Right hindlimb (tissue), 1 donor: ENCODE measurements at regions not wholly inside any gene's neighbourhood (a gene's known extent, or its start where the extent isn't known, plus 50 kb on each side); places are given as distances from the start of the nearest gene placed in this dataset.

Experiments
- DNase-seq: peaks from one replicate; pipeline ENCODE4 v3.0.0-alpha.2; 2018

DNA sequence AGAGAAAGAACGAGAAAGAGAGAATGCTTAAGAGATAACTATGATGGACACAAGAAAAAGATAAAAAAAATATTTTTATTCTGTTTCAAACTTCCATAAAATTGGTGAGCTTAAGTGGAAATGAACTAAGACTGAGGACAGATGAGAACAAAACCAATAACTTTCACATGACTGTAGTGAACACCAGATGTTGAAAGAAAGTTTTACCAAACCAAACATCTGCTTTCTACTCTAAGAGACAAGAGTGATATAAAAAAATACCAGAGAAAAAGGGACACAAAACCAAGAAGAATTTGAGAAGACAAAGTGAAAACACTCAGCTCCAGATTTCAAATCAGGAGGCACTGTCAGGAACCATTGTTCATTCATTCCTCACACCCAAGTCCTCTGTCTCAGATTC, 147.9 kb downstream of the IMPG2 start:
- no peak for DNase-seq

DNA sequence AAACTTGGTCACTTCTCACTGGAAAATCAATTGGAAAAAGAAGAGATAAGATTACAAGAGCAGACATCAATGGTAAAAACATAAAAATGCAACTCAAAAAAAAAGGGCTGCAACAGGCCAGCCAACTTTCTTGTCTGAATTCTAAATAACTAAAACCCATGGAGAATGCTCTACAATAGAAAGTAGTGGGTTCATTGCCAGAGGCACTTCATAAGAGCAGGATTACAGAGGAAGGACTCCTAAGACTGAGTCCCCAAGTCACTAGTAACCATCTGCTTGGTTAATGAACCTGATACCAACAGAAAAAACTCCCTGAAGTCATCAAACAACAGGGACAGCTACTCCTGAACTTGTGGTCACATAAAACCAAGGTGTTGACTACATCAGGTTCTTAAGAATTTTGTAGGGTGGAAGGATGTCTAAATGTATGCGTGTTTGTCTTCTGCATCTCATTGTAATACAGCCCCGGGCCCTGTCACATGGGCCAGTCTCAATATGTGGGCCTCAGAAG, 148.6 kb downstream of the IMPG2 start:
- DNase-seq, result no peak

DNA sequence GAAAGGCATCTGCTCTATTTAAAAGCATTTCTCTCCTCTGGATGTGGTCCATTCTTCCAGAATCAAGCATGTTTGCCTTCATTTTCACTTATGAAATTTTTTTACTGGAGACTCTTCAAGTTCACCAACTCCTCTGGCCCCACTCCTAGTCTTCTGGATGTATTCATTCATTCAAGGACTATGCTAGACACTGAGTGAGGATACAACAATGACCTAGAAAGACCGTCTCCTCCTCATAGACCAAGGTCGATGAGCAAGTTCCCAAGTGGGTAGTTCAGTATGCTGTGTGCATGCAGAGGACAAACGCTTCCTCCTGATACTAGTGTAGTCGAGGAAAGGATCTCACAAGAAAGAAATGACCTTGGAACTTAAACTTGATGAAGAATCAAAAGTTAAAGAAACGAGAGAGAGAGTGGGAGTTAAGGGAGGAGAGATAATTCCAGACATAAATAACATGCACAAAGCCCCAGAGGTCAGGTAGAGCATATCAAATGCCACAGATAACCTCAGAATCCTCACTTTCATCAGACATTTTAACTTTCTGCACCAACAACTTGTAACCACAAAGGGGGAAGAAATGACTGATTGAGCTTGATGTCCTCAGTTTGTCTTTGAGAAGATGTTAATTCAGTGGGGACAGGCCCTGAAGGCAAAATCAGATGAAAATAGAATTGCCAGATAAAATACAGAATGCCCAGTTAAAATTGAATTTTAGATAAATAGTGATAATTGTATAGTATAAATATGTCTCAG, 149.4 kb downstream of the IMPG2 start:
- no peak for DNase-seq

DNA sequence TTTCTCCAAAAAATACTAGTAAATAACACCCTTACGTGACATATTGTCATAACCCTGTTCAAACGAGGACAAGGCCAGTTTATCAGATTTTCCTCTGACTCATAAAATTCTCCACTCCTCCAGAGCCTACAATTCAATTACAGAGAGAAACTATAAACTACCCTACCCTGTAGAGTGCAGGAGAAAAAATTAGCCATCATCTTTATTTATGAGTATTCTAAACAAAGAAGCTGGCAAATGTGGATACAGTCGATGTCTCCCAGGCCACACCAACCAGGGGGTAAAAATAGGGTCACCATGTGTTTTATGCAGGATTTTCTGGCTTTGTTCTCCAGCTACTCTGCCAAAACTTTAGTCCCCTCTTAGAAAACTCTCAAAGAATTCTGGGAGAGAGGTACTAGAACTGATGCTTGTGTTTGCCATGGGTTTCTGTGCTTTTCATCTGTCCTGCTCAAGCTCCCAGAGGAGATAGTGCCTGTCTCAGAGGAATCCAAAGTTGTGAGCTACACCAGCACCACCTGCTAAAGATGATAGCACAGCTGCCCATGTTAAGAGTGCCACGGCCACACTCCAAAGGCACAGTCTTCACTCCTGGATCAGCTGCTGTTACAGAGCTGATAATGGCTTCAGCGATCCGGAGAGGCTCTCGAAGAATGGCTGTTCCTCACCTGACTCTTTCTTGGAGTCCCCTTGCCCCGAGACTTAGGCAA, 150.2 kb downstream of the IMPG2 start:
- no peak for DNase-seq

DNA sequence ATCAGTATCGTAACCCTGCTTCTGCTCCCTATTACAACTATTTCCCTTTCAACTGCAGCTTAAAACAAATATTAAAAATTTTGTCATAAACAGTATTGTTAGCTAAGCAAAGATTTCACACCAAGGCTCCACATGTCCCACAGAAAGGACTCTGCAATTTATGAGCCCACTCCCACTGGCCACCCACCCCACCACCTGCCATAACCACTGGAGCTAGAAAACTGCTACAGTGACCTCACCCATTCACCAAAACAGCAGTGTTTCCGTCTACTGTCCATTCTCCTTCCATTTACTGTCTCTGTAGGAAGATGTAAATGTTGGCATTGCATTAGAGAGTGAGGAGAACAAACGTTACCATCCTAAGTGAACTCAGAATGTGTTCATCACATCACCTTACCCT, 150.9 kb downstream of the IMPG2 start:
- no peak for DNase-seq

DNA sequence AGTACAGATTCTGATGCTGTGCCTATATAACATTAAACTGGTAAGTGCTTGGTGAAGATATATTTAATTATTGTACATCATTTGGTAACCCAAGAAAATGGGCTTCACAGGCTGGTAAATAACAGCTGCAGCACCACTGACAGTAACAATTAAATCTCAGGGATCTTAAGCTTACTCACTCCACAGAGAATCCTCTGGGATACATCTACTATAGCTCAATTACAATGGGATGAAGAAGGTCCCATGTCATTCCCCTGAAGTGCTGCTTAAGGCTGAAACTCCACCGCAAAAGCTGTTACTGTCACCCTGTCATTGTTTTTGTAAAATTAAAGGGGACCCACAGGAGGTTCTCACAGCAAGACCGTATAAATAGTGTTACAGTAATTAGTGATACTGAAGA, 153.0 kb downstream of the IMPG2 start:
- DNase-seq, result no peak

DNA sequence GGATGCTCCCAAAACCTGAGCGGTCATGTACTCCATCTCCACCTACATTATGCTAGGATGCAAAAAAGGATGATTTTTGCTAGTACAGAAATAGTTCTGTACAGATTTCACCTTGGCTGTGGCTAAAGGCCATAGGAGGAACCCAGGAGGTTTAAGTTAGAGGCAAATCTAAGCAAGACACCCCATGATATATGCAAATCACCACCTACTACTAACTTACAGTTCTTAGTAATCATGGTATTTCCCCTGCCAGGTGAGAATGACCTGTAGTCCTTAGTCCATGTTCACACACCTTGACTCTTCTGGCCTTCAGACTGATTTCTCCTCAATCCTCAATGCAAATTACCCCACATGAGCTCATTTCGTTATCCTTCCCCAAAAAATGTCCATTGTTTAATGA, 154.2 kb downstream of the IMPG2 start:
- DNase-seq, result no peak

DNA sequence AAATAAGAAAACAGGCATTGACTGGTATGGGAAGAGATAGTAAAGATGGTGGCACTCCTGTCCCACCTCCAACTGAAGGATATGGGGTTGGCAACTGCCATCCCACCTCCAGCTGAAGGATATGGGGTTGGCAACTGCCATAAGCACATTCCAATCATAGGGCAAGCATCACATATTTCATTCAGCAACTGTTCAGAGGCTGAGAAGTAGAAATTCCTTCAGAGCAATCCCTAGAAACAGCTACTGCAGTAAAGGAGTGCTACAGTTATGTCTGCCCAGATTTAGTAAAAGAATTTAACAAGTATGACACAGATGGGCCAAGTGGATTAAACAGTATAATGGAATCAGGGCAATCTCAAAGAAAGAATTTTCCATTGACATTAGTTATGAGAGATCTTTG, 156.8 kb downstream of the IMPG2 start:
- no peak for DNase-seq

DNA sequence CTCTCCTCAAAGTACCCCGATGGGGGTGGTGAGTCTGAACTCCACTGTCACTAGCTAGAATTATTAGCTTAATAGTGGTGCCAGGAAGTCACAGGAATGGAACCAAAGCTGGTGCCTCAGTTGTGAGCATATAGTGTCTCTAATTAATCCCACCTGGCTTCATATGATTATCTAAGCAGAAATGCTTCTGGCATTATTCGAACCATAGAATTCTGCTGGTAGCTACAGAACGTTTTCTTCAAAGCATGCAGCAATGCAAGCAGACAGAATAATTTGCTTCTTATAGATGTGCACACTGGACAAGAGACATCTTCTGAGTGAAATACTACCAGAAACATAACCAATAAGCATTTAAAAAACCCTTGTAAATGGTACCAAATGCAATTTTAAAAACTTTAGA, 160.9 kb downstream of the IMPG2 start:
- no peak for DNase-seq

DNA sequence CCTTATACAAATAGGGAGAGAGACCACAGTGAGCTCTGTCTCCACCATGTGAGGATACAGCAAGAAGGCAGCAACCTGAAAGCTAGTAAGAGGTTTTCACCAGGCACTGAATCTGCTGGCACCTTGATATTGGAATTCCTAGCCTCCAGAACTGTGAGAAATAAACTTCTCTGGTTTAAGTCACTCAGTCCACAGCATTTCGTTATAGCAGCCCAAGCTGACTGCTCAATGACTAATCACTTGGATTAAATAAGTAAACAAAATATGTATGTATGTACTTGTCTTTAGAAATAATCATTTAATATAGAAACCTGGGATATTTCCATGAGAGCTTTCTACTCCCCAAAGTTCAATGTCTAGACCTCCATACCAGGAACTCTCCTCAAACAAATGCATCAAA, 162.0 kb downstream of the IMPG2 start:
- no peak for DNase-seq

DNA sequence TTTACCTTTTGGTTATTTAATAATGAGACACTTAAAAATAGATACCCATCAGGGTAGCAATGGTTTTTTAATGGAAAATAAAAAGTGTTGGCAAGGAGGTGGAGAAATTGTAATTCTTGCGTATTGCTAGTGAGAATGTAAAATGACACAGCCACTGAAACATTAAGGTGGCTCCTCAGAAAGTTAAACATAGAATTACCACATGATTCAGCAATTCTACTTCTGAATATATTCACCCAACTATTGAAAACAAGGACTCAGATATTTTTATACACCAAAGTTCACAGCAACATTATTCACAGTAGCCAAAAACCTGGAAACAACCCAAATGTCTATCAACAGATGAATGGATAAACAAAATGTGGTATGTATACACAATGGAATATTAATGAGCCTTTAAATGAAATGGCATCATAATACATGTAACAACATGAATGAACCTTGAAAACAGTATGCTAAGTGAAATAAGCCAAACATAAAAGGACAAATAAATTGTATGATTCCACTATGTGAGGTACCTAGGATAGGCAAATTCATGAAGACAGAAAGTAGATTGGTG, 163.5 kb downstream of the IMPG2 start:
- no peak for DNase-seq

DNA sequence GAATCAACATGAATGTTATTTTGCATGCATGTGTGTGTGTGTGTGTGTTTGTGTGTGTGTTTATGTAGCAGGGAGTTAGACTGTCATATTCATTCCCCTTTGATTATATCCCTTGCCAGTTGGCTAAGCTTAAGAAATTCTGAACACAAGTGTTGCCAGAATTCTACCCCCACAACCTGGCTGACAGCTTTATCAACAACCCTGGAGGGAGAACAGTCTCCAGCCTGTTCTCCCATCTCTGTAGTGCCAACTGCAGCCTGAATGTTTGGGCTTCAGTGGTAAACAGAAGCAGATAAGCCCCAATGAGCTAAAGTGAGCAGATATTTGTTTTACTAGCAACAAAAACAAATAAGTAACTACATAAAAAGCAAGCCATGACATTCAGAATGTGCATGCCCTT, 162.6 kb upstream of the ABI3BP start:
- no peak for DNase-seq

DNA sequence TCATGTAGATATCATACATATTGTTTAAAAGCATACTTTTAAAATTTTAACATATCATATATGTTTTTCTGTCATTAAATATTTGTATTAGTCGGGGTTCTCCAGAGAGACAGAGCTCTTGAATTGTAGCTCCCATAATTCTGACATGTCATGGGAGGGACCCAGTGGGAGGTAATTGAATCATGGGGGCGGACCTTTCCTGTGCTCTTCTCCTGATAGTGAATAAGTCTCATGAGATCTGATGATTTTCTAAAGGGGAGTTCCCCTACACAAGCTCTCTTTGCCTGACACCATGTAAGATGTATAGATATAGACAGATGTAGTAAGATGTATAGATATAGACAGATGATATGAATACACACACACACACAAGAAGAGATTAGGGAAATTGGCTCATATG, 161.2 kb upstream of the ABI3BP start:
- DNase-seq, result no peak

DNA sequence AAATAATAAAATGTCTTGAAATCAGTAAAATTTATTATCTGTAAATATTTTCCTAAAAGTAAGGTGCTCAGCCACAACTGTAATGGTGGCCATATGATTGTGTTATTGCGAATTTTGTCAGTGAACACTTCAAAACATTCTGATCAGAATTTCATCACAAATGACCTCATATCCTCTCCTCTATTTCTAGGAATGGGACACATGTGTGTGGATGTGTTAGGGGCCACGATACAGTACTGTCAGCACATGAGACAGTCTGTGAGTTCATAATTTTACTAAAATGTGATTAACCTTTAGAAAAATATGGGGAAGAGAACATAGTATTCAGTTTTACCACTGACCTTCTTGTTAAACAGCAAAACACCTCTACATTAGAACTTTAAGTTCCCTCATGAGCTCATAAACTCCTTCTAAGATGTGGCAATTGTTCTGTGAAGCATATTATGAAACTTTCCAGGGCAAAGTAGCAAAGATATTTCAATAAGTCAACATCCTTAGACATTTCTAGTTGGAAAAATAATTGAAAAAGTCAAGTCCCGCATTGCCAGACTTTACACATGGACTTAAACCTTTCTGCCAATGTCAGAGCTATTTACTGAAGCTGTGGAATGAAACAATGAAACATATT, 158.2 kb upstream of the ABI3BP start:
- no peak for DNase-seq

DNA sequence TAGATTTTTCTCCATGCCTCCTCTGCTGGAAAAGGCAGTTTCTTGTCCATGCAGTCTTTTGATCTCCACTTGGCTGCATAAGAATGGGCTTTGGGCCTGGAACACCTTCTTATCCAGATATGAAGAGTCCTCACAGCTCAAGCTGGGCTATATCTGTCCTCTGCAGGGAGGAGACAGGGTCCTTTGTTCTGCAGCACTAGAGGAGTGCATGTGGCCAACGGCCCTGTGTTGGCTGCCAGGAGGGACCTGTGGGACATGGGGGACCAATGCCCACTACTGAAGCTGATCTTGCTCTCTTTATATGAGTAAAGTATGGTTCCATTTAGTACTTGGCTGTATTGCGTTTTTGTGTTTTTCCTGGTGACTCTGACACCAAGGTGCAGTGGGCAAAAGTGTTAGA, 157.3 kb upstream of the ABI3BP start:
- no peak for DNase-seq

DNA sequence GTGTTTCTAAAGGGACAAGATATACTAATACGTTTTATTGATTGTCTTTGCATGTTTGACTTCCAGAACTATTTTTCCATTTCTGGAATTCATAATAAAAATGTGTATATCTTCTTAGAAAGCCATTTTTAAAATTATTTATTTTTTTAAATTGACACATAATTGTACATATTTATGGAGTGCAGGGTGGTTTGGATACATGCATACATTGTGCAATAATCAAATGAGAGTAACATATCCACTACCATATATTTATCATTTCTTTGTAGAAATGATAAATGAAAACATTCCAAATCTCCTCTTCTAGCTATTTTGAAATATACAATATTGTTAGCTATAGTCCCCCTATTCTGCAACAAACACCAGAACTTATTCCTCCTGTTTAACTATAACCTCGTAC, 156.5 kb upstream of the ABI3BP start:
- DNase-seq, result no peak

DNA sequence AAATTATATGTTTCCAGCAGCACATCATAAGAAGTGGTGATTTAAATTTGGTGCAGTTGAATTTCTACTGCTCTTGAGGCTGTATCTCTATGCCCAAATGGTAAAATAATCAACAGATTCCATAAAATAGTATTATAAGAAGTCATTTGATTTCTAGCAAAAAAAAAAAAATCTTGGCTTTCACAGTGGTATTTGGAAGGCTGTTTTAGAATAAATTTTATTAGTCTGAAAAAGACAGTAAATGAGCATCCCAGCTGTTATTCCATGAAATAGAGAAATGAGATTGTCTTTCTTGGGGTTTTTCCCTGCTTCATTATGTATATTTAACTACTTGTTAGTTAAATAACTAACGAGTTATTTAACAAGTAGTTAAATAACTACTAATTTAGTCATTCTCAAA, 156.0 kb upstream of the ABI3BP start:
- no peak for DNase-seq

DNA sequence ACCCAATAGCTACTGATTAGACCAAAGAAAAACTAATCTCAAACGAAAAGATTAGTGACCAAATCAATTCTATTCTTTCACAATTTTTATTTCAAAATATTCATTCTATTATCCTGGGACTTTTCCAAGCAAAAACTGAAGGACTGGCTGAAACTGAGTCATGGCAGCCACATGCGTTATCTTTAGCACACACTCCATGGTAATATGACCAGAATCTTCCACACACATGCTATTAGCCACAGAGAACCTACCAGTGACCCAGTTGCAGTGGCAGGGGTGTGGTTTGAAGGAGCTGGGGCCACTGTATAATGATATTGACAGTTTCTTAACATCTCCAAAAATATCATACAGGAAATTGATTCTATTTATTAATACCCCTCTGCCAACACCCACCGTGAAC, 154.8 kb upstream of the ABI3BP start:
- DNase-seq, result no peak

DNA sequence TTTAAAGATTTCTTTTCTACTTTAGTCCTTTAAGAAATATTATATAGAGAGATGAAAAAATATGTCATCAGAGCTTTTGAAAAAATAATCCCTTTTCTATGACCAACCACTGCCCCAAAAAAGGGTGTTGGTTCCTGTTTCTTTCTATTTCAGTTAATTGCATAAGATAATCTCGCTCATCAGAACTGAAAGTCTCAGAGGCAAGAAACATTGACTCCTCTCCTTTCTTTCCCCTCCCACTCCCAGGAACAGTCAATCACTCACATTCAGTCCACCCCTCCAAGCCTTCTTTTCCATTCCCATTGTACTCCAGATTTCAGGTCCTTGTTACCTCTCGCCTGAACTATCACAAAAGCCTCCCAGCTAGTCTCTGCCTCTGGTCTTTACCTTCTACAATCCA, 153.7 kb upstream of the ABI3BP start:
- DNase-seq, result no peak

DNA sequence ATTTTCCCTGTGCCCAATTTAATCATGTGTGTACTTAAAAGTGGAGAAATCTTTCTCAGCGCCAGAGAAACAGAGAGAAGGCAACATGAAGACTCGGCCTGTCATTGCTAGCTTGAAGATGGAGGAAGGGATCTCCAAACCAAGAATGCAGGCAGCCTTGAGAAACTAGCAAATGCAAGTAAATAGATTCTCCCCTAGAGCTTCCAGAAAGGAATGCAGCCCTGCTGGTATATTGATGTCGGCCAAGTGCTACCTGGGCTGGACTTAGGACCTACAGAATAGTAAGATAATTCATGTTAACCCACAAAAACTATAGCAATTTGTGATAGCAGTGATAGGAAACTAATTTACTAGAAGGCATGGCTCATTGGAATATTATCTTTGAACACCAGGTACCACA, 150.9 kb upstream of the ABI3BP start:
- DNase-seq, result no peak

DNA sequence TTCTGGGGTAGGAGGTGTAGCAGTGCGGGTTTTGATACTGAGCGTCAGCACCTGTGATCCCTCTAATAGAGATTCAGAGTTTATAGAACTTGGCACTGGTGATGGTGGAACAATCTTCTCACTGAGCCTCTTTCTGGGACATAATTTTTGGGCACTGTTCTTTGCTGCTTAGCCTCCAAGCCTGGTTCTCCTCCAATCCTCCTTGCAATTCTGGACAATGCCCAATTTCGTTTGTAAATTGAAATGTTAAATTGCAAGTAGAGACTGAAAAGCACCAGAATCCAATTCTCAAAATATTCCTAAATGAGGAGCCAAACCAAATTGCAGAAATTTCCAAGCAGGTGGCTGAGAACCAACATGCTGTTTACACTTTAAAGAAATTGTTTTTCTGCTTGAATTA, 149.8 kb upstream of the ABI3BP start:
- peak; percentile 37 for DNase-seq

DNA sequence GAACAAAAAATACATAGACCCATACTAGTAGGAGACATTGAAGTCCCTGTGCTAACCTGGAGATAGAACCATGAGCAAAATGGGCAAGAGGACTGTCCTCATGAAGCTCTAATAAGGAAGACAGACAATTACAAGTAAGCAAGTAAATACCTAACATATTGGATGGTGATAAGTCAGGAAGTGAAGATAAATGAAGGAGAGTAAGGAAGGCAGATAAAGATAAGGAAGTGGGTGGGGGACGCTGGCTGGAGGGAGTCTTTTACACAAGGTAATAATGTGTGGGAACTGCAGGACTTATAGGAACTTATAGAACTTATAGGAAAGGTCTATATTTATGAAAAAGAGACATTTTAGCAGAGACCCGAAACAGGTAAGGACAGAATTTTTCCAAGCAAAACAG, 148.9 kb upstream of the ABI3BP start:
- no peak for DNase-seq

DNA sequence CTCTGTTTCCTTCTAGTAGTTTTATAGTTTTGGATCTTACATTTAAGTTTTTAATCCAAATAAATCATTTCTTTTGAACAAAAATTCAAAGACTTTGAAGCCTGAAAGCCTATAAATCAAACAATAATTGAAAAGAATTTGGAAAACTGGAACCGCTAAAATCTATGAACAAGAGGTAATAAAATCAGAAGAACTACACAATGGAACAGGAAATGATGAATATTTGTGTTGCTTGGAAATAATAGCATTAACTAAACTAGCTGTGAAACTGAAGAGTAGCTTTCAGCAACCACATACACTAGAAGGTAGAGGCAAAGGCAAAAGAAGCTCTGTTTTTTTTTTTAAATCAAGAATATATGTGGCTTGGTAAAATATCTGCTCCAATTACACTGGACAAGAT, 147.9 kb upstream of the ABI3BP start:
- no peak for DNase-seq

DNA sequence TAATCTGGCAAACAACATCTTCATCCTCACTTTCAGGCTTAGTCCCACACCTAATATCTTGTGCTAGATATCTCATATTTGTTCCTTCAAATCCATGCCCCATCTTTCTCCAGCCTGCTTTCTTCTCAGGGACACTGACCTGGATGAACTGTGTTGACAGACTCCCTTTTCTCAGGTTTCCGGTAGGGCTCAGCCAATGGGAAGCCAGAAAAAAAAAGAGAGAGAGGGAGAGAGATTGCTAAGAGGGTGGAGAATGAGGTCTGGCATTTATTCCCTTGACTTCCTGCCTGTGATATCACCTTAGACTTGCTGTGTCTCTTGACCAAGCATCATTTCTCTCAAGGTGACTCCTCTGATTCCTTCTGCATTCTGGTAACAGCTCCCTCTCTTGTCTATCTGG, 145.6 kb upstream of the ABI3BP start:
- DNase-seq, result no peak
